NCI-H2196 (cell line): ENCODE measurements at regions not wholly inside any gene's neighbourhood (a gene's known extent, or its start where the extent isn't known, plus 50 kb on each side); places are given as distances from the start of the nearest gene placed in this dataset.
"Not testable (repeated sequence)": the region's sequence is repeated elsewhere in the genome, so short reads cannot be mapped to it uniquely, and the experiment has no call there.

Experiments used
- DNase-seq: peaks from one replicate; lab custom pipeline; 2025; ENCODE audit not compliant: unreplicated experiment; lab: John Stamatoyannopoulos, UW

DNA sequence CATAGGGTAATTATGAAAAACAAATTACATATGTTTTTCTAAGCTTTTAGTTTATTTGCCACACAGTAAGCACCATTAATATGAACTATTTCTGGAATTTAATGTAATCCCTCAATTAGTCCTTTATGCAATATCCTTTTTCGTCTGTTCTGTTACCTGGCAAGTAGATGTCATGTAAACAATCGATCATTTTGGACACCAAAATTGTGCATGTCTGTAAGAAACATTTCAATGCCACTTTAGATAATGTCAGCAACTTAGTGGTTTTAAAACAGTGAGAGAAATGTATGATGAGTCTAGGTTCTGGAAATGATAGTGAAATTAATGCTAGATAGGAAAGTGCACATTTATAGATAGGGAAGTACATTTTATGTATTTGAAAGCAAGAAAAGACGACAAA is 986.6 kb downstream of the ZPLD1 start:
- no peak for DNase-seq

GRCh38 chr3:103437883-103438282 is 1003.1 kb downstream of the ZPLD1 start:
- no peak for DNase-seq

DNA sequence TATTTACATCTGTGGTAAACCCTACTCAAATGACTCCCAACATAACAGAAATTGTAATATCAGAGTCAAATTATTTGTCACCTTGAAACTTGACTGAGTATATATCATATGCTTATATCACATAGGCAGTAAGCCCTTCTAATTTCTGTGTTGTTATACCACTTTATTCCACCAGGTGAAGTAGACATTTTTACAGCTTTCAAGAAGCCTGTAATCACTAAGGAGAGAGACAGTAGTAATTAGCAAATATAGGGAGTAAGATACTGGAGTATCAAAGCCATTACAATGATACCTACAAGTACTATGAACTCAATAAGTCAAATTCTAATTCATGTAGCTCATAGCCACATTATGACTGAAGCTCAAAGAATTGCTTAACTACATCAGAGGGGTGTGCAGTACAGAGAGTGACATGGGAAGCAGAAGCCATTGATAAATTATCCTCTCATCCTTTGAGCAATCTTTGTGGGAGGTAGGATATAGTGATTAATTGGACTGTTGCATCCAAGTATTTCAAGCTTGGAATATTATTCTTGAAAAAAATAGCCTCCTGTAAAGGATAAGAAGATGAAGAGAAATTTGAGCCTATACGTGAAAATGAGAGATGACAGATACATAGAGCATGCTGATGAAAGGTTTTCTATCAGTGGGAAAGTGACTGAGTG is 1005.9 kb downstream of the ZPLD1 start:
- DNase-seq, result no peak

GRCh38 chr3:103446953-103447629 is 1012.3 kb downstream of the ZPLD1 start:
- DNase-seq, result no peak

DNA sequence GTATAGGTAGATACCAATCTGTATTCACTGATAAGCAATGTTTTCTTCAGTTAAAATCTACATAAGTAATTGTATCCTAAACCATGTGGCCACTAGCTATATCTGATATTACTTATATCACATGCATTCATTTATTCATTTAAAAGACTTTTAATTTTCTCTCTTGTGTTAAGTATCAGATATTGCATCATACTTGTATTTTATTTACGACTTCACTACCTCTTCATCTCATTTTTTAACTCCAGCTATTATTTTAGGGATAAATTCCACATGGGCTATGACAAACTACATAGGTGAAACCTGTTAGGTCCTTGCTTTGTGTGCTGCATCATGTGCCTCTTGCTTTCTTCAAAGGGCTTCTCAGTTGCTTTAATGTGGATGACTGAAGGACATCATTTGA is 1018.3 kb downstream of the ZPLD1 start:
- DNase-seq, result no peak

DNA sequence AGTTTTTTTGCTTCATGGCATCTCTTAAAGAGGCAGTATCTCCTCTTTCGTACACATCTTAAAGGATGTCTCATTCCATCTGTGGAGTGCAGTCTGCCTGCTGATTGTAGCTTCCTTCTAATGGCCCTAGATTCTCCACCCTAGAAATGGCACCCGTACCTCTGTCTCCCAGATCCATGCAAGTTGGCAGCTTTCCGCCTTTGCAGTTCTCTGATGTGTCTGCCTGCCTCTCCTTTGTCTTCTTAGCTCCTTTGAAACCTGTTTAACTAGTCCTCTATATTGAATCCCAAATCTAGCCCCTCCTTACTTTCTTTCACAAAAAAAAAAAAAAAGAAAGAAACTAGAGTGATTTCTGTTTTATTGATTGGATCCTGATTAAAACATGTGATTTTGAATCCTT is 1025.0 kb downstream of the ZPLD1 start:
- no peak for DNase-seq

GRCh38 chr3:103470498-103470897 is 1035.7 kb downstream of the ZPLD1 start:
- no peak for DNase-seq

- DNase-seq, result no peak
Observed at GRCh38 chr3:103494011-103494410, 1059.2 kb downstream of the ZPLD1 start.

GRCh38 chr3:103494512-103494911 is 1059.7 kb downstream of the ZPLD1 start:
- no peak for DNase-seq

DNA sequence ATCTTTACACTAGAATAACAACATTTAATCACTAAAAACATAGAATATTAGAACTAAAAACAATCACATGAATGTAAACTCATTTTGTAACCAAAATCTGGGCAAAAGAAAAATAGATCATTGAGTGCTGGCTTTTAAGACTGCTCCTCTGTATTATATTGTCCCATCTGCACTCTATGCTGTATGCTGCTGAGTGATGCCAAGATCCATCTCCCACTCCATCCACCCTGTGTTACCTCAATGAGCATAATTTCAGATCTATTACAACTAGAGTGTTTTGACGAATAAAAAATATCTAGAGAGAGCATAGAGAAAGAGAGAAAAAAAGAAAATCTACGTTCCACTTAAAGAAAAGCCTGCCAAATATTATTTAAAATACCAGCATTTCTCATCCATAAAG is 1060.4 kb downstream of the ZPLD1 start:
- DNase-seq, result no peak

DNA sequence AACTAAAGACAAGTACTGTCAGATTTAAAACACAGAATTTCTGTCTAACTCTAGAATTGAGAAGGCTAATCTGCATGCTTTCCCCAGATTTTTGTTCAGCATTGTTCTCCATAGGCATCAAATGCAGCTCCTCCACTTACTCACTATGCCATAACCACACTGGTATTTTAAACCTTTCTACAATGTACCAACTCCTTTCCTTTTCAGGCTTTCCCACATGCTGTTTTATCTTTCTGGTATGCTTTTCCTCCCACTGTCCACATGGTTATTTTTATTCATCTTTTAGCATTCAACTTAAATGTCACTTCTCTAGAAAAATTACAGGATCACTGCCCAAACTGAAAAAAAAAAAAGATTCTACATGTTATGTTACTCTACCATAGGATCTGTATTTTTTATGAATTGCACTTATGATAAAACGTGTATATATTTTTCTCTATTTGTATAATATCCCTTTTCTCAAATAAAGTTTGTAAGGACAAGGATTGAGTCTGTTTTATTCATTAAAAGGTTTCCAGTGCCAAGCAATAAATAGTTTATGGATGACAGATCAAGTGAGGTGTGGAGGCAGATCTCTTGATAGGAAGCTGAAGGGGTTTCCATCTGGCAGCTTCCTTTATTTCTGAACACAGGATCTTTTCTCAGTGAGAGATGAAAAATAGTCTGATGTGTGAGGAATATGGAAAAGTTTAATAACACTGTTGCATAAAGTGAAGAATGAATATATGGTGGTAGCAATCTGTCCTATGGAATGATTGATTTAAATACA is 1064.5 kb downstream of the ZPLD1 start:
- DNase-seq, result no peak

DNA sequence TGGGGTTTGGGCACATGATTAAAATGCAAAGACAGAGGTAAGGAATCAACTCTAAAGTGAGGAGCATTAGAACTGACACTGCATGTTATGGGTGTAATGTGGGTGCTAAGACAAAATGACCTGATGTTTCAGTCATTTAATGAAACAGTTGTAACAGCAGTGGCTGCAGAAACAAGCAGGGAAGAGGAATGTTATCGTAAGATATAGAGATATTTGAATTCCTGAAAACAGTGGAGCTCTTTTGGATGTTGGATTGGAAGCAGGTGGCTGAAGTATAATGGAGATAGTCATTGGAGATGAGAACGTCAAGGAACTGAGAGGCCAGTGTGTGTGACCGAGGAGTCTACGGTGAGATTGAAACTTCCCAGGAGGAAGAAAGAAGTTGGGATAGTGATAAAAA is 1065.2 kb downstream of the ZPLD1 start:
- no peak for DNase-seq

- DNase-seq, result no peak
Observed at GRCh38 chr3:103510760-103511159, 1075.9 kb downstream of the ZPLD1 start.

GRCh38 chr3:103511891-103512290 is 1077.1 kb downstream of the ZPLD1 start:
- no peak for DNase-seq

DNA sequence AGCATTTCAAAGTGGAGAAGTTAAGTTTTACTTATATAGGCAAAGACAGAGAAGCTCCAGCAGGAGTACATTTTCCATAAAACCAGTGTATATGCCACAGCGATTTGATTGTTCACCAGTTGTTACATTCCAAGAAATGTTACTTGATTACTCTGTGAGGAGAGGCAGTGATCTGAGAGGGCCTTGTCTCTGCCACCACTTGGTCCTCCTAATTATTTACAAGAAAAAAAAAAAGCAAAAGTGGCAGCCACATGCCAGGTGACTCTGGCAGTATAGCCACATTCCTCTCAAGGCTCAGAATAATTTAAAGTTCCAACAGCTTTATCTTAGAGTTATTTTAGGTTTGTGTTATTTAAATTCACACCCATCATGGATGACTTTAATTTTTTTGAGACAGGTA is 1077.8 kb downstream of the ZPLD1 start:
- no peak for DNase-seq

DNA sequence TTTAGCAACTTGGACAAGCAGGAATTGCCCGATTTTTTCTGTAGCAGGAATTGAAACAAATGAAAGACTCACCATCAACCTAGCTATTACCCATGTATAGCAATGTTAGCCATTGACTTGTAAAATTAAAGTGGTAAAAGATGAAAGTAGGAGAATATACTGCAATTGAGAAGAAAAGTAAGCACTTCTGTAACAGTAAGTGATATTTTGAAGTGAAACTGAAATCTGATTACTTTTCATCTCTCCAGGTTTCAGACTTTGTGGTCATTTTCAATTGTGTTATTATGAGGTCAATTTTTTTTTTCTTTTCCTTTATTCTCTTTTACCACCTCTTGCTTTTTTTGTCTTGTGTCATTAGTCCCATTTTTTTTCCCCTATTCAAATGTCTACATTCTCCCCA is 1078.2 kb downstream of the ZPLD1 start:
- DNase-seq, result no peak

DNA sequence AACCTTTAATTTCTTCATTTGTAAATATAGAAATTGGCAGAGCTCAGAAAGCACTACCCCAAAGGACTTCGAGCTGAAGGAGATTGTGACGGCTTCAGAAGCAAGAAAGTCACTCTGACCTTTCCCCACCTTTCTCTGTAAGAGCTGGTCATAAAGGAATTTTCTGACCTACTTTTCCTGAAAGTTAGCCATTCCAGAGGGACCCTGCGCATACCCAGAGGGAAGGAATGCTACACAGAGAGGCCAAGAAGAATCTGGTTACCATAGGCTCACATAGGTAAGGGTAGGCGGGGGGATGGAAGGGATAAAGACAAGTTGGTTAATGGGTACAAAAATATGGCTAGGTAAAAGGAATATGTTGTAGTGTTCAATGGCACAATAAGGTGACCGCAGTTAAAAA is 1080.3 kb downstream of the ZPLD1 start:
- no peak for DNase-seq

- no peak for DNase-seq
Observed at GRCh38 chr3:103516950-103517349, 1082.1 kb downstream of the ZPLD1 start.

DNA sequence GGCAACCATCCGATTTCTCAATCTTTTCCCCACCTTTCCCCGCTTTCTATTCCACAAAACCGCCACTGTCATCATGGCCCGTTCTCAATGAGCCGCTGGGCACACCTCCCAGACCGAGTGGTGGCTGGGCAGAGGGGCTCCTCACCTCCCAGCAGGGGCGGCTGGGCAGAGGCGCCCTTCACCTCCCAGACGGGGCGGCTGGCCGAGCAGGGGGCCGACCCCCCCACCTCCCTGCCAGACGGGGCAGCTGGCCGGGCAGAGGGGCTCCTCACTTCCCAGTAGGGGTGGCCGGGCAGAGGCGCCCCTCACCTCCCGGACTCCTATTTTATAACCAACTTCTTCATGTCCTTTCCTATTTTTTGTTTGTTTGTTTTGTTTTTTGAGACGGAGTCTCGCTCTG is 1096.5 kb downstream of the ZPLD1 start:
- not testable (repeated sequence) for DNase-seq

GRCh38 chr3:103532986-103533385 is 1098.2 kb downstream of the ZPLD1 start:
- no peak for DNase-seq

DNA sequence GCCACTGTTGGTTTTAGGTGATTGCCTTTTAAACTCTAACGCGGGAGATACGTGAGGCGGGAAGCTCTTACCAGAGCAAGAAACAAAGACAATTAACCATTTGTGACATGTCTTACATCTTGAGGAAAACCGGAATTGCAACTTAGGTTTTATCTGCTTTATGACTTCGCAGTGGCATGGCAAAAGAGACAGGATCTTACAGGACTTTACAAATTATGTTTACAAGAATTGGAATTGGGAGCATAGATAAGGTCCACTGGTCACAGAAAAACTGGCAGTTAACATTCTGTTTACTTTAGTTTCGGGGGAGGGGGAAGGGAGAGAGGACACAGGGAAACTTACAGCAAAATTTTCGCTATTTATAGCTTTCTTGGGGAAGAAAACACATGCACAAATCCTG is 1119.6 kb downstream of the ZPLD1 start:
- no peak for DNase-seq

- DNase-seq, result not testable (repeated sequence)
Observed at GRCh38 chr3:103564116-103564515, 1129.3 kb downstream of the ZPLD1 start.
